Neural progenitor cell (in vitro differentiated cells): ENCODE measurements at regions not wholly inside any gene's neighbourhood (a gene's known extent, or its start where the extent isn't known, plus 50 kb on each side); places are given as distances from the start of the nearest gene placed in this dataset.

Experiments used
- EZH2 ChIP-seq: fragments of 200-600 bp; sonication (generic); IDR thresholded peaks from 2 replicates; pipeline ENCODE4 v1.6.1; 2017; ENCODE audit warnings: antibody characterized with exemption, mild to moderate bottlenecking, moderate library complexity
- EZH2phosphoT487 ChIP-seq: fragments of 200-600 bp; sonication (generic); IDR thresholded peaks from 2 replicates; pipeline ENCODE4 v1.6.1; 2017; ENCODE audit warnings: antibody characterized with exemption
- TF ChIP-seq, protein P1 (sequence below): fragments of 200-600 bp; sonication (generic); IDR thresholded peaks from 2 replicates; pipeline ENCODE4 v1.5.1; 2017; ENCODE audit warnings: antibody characterized with exemption, mild to moderate bottlenecking

DNA sequence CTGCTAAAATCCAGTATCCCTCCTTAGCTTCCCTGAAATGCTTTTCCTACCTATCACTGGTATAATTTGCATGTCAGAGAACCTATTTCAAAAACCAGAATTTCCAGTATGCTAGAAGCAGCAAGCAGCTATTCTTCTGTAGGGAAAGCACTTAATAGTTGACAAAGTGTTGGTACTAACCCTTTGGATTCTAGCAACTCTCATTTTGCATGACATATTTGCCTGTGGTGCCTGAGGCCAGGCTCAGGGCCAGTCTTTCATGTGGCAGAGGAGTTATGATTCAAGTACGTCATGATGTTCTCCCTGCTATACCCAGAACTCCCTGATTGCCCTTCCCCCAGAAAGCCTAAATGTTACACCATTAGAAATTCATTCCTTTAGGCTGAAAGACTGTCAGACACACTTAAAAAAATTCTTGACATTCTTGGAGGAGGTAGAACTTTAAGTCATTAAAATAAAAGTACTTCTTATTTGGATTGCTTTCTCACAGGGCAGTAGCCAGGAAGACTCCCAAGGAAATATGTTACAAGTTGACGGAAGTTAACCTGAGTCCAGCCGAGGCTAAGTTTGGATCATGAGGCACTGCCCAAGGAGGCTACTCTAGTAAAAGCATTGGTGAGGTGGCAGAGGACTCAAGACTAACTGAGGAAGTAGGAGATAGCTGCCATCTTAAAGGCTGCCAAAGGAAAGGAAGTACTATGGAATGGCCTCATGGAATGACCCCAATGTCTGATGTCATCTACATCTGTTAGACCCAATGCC lies 298.4 kb upstream of the SPAG17 start:
- TF ChIP-seq, protein P1, sequence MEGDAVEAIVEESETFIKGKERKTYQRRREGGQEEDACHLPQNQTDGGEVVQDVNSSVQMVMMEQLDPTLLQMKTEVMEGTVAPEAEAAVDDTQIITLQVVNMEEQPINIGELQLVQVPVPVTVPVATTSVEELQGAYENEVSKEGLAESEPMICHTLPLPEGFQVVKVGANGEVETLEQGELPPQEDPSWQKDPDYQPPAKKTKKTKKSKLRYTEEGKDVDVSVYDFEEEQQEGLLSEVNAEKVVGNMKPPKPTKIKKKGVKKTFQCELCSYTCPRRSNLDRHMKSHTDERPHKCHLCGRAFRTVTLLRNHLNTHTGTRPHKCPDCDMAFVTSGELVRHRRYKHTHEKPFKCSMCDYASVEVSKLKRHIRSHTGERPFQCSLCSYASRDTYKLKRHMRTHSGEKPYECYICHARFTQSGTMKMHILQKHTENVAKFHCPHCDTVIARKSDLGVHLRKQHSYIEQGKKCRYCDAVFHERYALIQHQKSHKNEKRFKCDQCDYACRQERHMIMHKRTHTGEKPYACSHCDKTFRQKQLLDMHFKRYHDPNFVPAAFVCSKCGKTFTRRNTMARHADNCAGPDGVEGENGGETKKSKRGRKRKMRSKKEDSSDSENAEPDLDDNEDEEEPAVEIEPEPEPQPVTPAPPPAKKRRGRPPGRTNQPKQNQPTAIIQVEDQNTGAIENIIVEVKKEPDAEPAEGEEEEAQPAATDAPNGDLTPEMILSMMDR = no peak
- TF ChIP-seq EZH2 (no peak), EZH2phosphoT487 (no peak)
